ENCODE measurements at regions not wholly inside any gene's neighbourhood (a gene's known extent, or its start where the extent isn't known, plus 50 kb on each side); places are given as distances from the start of the nearest gene placed in this dataset.

DNA sequence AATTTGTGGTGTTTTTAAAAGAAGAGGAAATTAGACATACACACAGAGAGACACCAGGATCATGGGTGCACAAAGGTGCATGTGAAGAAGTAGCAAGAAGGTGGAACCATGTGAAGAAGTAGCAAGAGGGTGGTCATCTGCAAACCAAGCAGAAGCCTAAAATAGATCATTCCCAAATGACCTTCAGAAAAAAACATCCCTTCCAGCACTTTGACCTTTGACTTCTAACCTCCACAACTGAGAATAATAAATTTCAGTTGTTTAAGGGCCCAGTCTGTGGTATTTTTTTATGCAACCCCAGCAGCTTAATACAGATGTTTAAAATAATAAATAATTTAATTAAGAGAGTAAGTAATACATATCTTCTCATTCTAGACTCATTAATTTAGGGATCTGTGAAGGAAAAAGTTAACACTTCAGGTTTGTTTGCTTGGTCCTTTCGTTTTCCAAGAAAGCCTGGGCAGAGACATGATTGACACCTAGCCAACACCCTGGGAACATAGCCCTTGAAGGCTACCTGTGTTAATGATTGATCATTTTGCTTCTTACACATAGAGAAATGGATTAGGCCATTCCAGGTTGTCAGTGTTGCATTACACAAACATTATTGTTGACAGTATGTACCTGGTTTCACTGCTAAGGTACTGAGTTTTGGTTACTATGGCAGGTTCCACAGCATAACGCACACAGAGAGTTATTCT lies 1331.2 kb upstream of the GBE1 start:
- H3K9me3 ChIP-seq (ENCODE audit: insufficient read depth, low read depth, low read length), result no peaks in the 10 kb centered on the region
- no peak overlapping the region for H3K9ac ChIP-seq (ENCODE audit: low read length)
- no peaks in the 10 kb centered on the region for H3K27me3 ChIP-seq (ENCODE audit: insufficient read depth, low read length)
- no peak overlapping the region for H2AFZ ChIP-seq (ENCODE audit: insufficient read depth, low read length, poor library complexity)
- WGBS (ENCODE audit: extremely low coverage, insufficient coverage, insufficient read length), result no CpG with 5 or more reads among the region's 2 CpGs
- no peak for DNase-seq
- H2BK5ac ChIP-seq (ENCODE audit: low read depth, low read length, poor library complexity), result no peak overlapping the region
- no peak overlapping the region for H2AK5ac ChIP-seq (ENCODE audit: low read length)
- H3K18ac ChIP-seq (ENCODE audit: low read length), result no peak overlapping the region
- no peaks in the 10 kb centered on the region for H3K79me2 ChIP-seq (ENCODE audit: control insufficient read depth, insufficient read depth, low read length, poor library complexity)
- H3K4me1 ChIP-seq (ENCODE audit: control insufficient read depth in 1 of 2, insufficient read depth in 2 of 2, low read length in 2 of 2), result no peaks in the 10 kb centered on the region
- no peaks in the 10 kb centered on the region for H3K79me1 ChIP-seq (ENCODE audit: low read length)
- H4K12ac ChIP-seq (ENCODE audit: low read depth, low read length), result no peak overlapping the region
- H3K4ac ChIP-seq (ENCODE audit: low read depth, low read length), result no peak overlapping the region
- no peak overlapping the region for H2BK12ac ChIP-seq (ENCODE audit: low read length)
- no peak overlapping the region for H3K23ac ChIP-seq (ENCODE audit: low read length)
- no peak overlapping the region for H3K27ac ChIP-seq (ENCODE audit: low read depth, low read length)
- H3K4me2 ChIP-seq (ENCODE audit: low read length), result no peak overlapping the region
- no peak overlapping the region for H3K14ac ChIP-seq (ENCODE audit: low read length)
- H3K36me3 ChIP-seq (ENCODE audit: control insufficient read depth in 1 of 2, insufficient read depth in 2 of 2, low read length in 2 of 2), result no peaks in the 10 kb centered on the region
- no peak overlapping the region for H4K8ac ChIP-seq (ENCODE audit: low read depth, low read length)
- no peak overlapping the region for H2BK120ac ChIP-seq (ENCODE audit: insufficient read depth, low read length, poor library complexity)
- H4K91ac ChIP-seq (ENCODE audit: low read depth, low read length), result no peak overlapping the region
- no peak overlapping the region for H3K4me3 ChIP-seq (ENCODE audit: low read depth, low read length)

DNA sequence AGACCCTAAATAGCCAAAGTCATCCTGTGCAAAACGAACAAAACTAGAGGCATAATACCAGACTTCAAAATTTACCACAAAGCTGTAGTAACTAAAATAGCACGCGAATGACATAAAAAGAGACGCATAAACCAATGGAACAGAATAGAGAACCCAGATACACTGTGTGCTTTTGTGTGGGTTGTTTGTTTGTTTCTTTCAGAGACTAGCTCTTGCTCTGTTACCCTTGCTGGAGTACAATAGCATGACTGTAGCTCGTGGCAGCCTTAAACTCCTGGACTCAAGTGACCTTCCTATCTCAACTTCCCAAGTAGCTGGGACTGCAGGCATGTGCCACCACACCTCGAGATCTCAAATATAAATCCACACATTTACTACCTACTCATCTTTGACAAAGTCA lies 1314.6 kb upstream of the GBE1 start:
- Histone ChIP-seq H3K4me1 (ENCODE audit: control insufficient read depth in 1 of 2, insufficient read depth in 2 of 2, low read length in 2 of 2) (no peaks in the 10 kb centered on the region), H3K14ac (ENCODE audit: low read length) (no peak overlapping the region), H3K79me1 (ENCODE audit: low read length) (no peaks in the 10 kb centered on the region), H3K9me3 (ENCODE audit: insufficient read depth, low read depth, low read length) (no peaks in the 10 kb centered on the region), H2BK12ac (ENCODE audit: low read length) (no peak overlapping the region), H2AFZ (ENCODE audit: insufficient read depth, low read length, poor library complexity) (no peak overlapping the region), H3K27ac (ENCODE audit: low read depth, low read length) (no peak overlapping the region), H3K79me2 (ENCODE audit: control insufficient read depth, insufficient read depth, low read length, poor library complexity) (no peaks in the 10 kb centered on the region), H3K18ac (ENCODE audit: low read length) (no peak overlapping the region), H4K8ac (ENCODE audit: low read depth, low read length) (no peak overlapping the region), H3K4me3 (ENCODE audit: low read depth, low read length) (no peak overlapping the region), H3K27me3 (ENCODE audit: insufficient read depth, low read length) (no peaks in the 10 kb centered on the region), H4K91ac (ENCODE audit: low read depth, low read length) (no peak overlapping the region), H3K4me2 (ENCODE audit: low read length) (no peak overlapping the region), H3K23ac (ENCODE audit: low read length) (no peak overlapping the region), H4K12ac (ENCODE audit: low read depth, low read length) (no peak overlapping the region), H3K36me3 (ENCODE audit: control insufficient read depth in 1 of 2, insufficient read depth in 2 of 2, low read length in 2 of 2) (no peaks in the 10 kb centered on the region), H3K9ac (ENCODE audit: low read length) (no peak overlapping the region), H2AK5ac (ENCODE audit: low read length) (no peak overlapping the region), H2BK120ac (ENCODE audit: insufficient read depth, low read length, poor library complexity) (no peak overlapping the region), H3K4ac (ENCODE audit: low read depth, low read length) (no peak overlapping the region), H2BK5ac (ENCODE audit: low read depth, low read length, poor library complexity) (no peak overlapping the region)
- WGBS (ENCODE audit: extremely low coverage, insufficient coverage, insufficient read length), result no CpG with 5 or more reads among the region's 6 CpGs
- DNase-seq, result no peak

DNA sequence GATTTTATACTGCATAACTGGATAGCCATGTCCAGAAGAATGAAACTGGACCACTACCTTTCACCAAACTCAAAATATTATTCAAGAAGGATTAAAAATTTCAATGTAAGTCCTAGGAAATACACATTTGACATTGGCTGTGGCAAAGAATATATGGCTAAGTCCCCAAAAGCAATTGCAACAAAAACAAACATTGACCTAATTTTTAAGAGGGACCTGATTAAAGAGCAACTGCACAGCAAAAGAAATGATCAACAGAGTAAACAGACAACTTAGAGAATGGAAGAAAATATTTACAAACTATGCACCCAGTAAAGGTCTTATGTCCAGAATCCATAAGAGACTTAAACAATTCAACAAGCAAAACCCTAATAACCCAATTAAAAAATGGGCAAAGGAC lies 1313.0 kb upstream of the GBE1 start:
- Histone ChIP-seq H3K23ac (ENCODE audit: low read length) (no peak overlapping the region), H3K4me3 (ENCODE audit: low read depth, low read length) (no peak overlapping the region), H3K9me3 (ENCODE audit: insufficient read depth, low read depth, low read length) (no peaks in the 10 kb centered on the region), H2BK120ac (ENCODE audit: insufficient read depth, low read length, poor library complexity) (no peak overlapping the region), H4K91ac (ENCODE audit: low read depth, low read length) (no peak overlapping the region), H3K79me1 (ENCODE audit: low read length) (no peaks in the 10 kb centered on the region), H2BK12ac (ENCODE audit: low read length) (no peak overlapping the region), H2BK5ac (ENCODE audit: low read depth, low read length, poor library complexity) (no peak overlapping the region), H3K79me2 (ENCODE audit: control insufficient read depth, insufficient read depth, low read length, poor library complexity) (no peaks in the 10 kb centered on the region), H3K36me3 (ENCODE audit: control insufficient read depth in 1 of 2, insufficient read depth in 2 of 2, low read length in 2 of 2) (no peaks in the 10 kb centered on the region), H4K12ac (ENCODE audit: low read depth, low read length) (no peak overlapping the region), H3K14ac (ENCODE audit: low read length) (no peak overlapping the region), H3K4ac (ENCODE audit: low read depth, low read length) (no peak overlapping the region), H3K27ac (ENCODE audit: low read depth, low read length) (no peak overlapping the region), H2AK5ac (ENCODE audit: low read length) (no peak overlapping the region), H3K27me3 (ENCODE audit: insufficient read depth, low read length) (no peaks in the 10 kb centered on the region), H3K9ac (ENCODE audit: low read length) (no peak overlapping the region), H2AFZ (ENCODE audit: insufficient read depth, low read length, poor library complexity) (no peak overlapping the region), H3K4me2 (ENCODE audit: low read length) (no peak overlapping the region), H3K18ac (ENCODE audit: low read length) (no peak overlapping the region), H4K8ac (ENCODE audit: low read depth, low read length) (no peak overlapping the region), H3K4me1 (ENCODE audit: control insufficient read depth in 1 of 2, insufficient read depth in 2 of 2, low read length in 2 of 2) (no peaks in the 10 kb centered on the region)
- DNase-seq, result no peak

DNA sequence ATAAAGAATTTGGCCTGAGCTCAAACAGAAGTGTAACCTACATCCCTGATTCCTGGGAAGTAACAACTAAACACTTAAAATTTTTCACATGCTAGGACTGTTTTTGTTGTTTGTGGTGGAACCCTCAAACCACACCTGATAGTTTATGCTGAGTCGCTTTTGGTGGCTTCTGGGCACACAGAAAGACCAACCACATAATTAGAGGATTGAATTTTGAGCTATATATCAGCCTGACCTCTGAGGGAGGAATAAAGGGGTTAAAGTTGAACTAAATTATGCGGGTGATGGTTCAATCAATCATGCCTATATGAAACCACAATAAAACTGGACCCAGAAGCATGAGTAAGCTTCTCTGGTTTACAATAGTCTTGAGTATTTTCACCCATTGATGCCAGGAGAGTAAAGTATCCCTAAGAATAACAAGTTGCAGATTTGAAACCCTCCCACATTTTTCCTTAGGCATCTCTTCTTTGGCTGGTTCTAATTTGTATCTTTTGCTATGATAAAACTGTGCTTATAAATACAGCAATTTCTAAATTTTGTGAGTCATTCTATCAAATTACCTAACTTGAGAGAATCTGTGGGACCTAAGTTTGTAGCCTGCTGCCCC lies 1304.5 kb upstream of the GBE1 start:
- Histone ChIP-seq H3K9me3 (ENCODE audit: insufficient read depth, low read depth, low read length) (peaks cover 3% of the 10 kb centered on the region), H2BK120ac (ENCODE audit: insufficient read depth, low read length, poor library complexity) (no peak overlapping the region), H3K79me2 (ENCODE audit: control insufficient read depth, insufficient read depth, low read length, poor library complexity) (no peaks in the 10 kb centered on the region), H2BK5ac (ENCODE audit: low read depth, low read length, poor library complexity) (no peak overlapping the region), H3K36me3 (ENCODE audit: control insufficient read depth in 1 of 2, insufficient read depth in 2 of 2, low read length in 2 of 2) (no peaks in the 10 kb centered on the region), H3K4ac (ENCODE audit: low read depth, low read length) (no peak overlapping the region), H3K23ac (ENCODE audit: low read length) (no peak overlapping the region), H3K79me1 (ENCODE audit: low read length) (no peaks in the 10 kb centered on the region), H3K4me2 (ENCODE audit: low read length) (no peak overlapping the region), H3K4me3 (ENCODE audit: low read depth, low read length) (no peak overlapping the region), H3K4me1 (ENCODE audit: control insufficient read depth in 1 of 2, insufficient read depth in 2 of 2, low read length in 2 of 2) (no peaks in the 10 kb centered on the region), H3K18ac (ENCODE audit: low read length) (no peak overlapping the region), H3K27me3 (ENCODE audit: insufficient read depth, low read length) (no peaks in the 10 kb centered on the region), H2BK12ac (ENCODE audit: low read length) (no peak overlapping the region), H3K27ac (ENCODE audit: low read depth, low read length) (no peak overlapping the region), H4K91ac (ENCODE audit: low read depth, low read length) (no peak overlapping the region), H2AFZ (ENCODE audit: insufficient read depth, low read length, poor library complexity) (no peak overlapping the region), H2AK5ac (ENCODE audit: low read length) (no peak overlapping the region), H4K12ac (ENCODE audit: low read depth, low read length) (no peak overlapping the region), H3K14ac (ENCODE audit: low read length) (no peak overlapping the region), H3K9ac (ENCODE audit: low read length) (no peak overlapping the region), H4K8ac (ENCODE audit: low read depth, low read length) (no peak overlapping the region)
- no CpG with 5 or more reads among the region's 2 CpGs for WGBS (ENCODE audit: extremely low coverage, insufficient coverage, insufficient read length)
- DNase-seq, result no peak

All from trophoblast cell (in vitro differentiated cells and primary cell).